Gastrocnemius medialis (tissue), 4 donors: ENCODE measurements at regions not wholly inside any gene's neighbourhood (a gene's known extent, or its start where the extent isn't known, plus 50 kb on each side); places are given as distances from the start of the nearest gene placed in this dataset.

Experiments
- ATAC-seq, 2 donors: fragments of 150-250 bp; one replicate each; pipeline ENCODE4 v1.9.1; 2016
- DNase-seq, 2 donors: peaks; one replicate each; pipeline ENCODE4 v3.0.0-alpha.2; 2019
- H3K27ac ChIP-seq, 4 donors: fragments of 200-600 bp; sonication (generic); 1 replicate in 1 of 4; 2 replicates in 3 of 4; pipeline ENCODE4 v1.5.1; 2016 to 2018; ENCODE audit warnings: mild to moderate bottlenecking in 2 of 4, moderate library complexity in 1 of 4
- H3K27me3 ChIP-seq, 3 donors: fragments of 200-600 bp; sonication (generic) in 2 of 3; 1 replicate in 1 of 3; 2 replicates in 2 of 3; pipeline versions ENCODE4 v1.5.1 to v1.6.0; 2016 to 2019; ENCODE audit warnings: mild to moderate bottlenecking in 1 of 3, moderate library complexity in 1 of 3
- H3K36me3 ChIP-seq, 2 donors: fragments of 200-600 bp; sonication (generic) in 1 of 2; one replicate each; pipeline ENCODE4 v1.5.1; 2017 to 2018
- H3K4me1 ChIP-seq, 2 donors: fragments of 200-600 bp; sonication (generic) in 1 of 2; one replicate each; pipeline ENCODE4 v1.5.1; 2016 to 2017; ENCODE audit warnings: mild to moderate bottlenecking in 2 of 2
- H3K4me3 ChIP-seq, 4 donors: fragments of 200-600 bp; sonication (generic) in 3 of 4; 1 replicate in 1 of 4; 2 replicates in 3 of 4; pipeline ENCODE4 v1.5.1; 2016 to 2019; ENCODE audit warnings: mild to moderate bottlenecking in 2 of 4
- H3K9me3 ChIP-seq, 3 donors: fragments of 200-600 bp; sonication (generic) in 2 of 3; 1 replicate in 1 of 3; 2 replicates in 2 of 3; pipeline ENCODE4 v1.5.1; 2016 to 2019
- CTCF ChIP-seq, 5 experiments: fragments of 450-650 bp in 3 of 5; fragments of 200-600 bp in 2 of 5; sonication (generic) in 2 of 5; IDR thresholded peaks in 4 of 5; conservative IDR thresholded peaks in 1 of 5; 1 replicate in 4 of 5; 2 replicates in 1 of 5; pipeline ENCODE4 v1.5.1; 2016 to 2019; ENCODE audit warnings: antibody characterized with exemption in 5 of 5, mild to moderate bottlenecking in 3 of 5, moderate library complexity in 3 of 5
- POLR2A ChIP-seq, 2 donors: fragments of 450-650 bp; IDR thresholded peaks; one replicate each; pipeline ENCODE4 v1.6.1; 2017; ENCODE audit warnings: antibody characterized with exemption in 2 of 2, mild to moderate bottlenecking in 2 of 2, moderate library complexity in 2 of 2
- in situ Hi-C, 4 donors: fragments of 200-750 bp; cut with MboI; loops; one replicate each; pipeline versions ENCODE4 v1.15.0 to v1.8.0; 2017; ENCODE audit warnings: low sequenced_read_pairs in 4 of 4
- intact Hi-C: fragments of 100-400 bp; cut with DNase I; formaldehyde crosslinking; loops from one replicate; pipeline ENCODE4 v1.15.1; 2023; ENCODE audit warnings: low total_unique reads

GRCh38 chr5:17388717-17389116 is 109.3 kb upstream of the TAF11L2 start:
- DNase-seq (no peak), ATAC-seq (no peak)
- in situ Hi-C loops, result no loop called here
- Histone ChIP-seq H3K36me3 (no peaks in the 10 kb centered on the region), H3K4me3 (no peak overlapping the region), H3K27ac (no peak overlapping the region), H3K27me3 (no peaks in the 10 kb centered on the region), H3K9me3 (no peaks in the 10 kb centered on the region), H3K4me1 (no peaks in the 10 kb centered on the region)
- intact Hi-C loops, result no loop called here
- TF ChIP-seq POLR2A (IDR thresholded peaks at IDR 0.05) (no peak), CTCF (IDR thresholded peaks at IDR 0.05 in 4 of 5, conservative IDR thresholded peaks at IDR 0.05 in 1 of 5) (no peak)

- in situ Hi-C loops, result no loop called here
- Histone ChIP-seq H3K4me1 (no peaks in the 10 kb centered on the region), H3K9me3 (no peaks in the 10 kb centered on the region), H3K27ac (no peak overlapping the region), H3K4me3 (no peak overlapping the region), H3K27me3 (no peaks in the 10 kb centered on the region), H3K36me3 (no peaks in the 10 kb centered on the region)
- DNase-seq, result no peak
- no peak for ATAC-seq
- intact Hi-C loops, result no loop called here
- TF ChIP-seq POLR2A (IDR thresholded peaks at IDR 0.05), result no peak
- TF ChIP-seq CTCF (IDR thresholded peaks at IDR 0.05 in 4 of 5, conservative IDR thresholded peaks at IDR 0.05 in 1 of 5), result no peak
Observed at GRCh38 chr5:17394086-17394485, 103.9 kb upstream of the TAF11L2 start.

- Histone ChIP-seq H3K4me1 (no peaks in the 10 kb centered on the region), H3K27me3 (no peaks in the 10 kb centered on the region), H3K9me3 (no peaks in the 10 kb centered on the region), H3K4me3 (no peak overlapping the region), H3K27ac (no peak overlapping the region), H3K36me3 (no peaks in the 10 kb centered on the region)
- TF ChIP-seq POLR2A (IDR thresholded peaks at IDR 0.05) (no peak), CTCF (IDR thresholded peaks at IDR 0.05 in 4 of 5, conservative IDR thresholded peaks at IDR 0.05 in 1 of 5) (no peak)
- no peak for ATAC-seq
- no peak for DNase-seq
- intact Hi-C loops (no loop called here), in situ Hi-C loops (no loop called here)
Observed at GRCh38 chr5:17395106-17395880, 102.7 kb upstream of the TAF11L2 start.

- Histone ChIP-seq H3K36me3 (no peaks in the 10 kb centered on the region), H3K27ac (no peak overlapping the region), H3K9me3 (no peaks in the 10 kb centered on the region), H3K4me3 (no peak overlapping the region), H3K27me3 (no peaks in the 10 kb centered on the region), H3K4me1 (no peaks in the 10 kb centered on the region)
- no peak for ATAC-seq
- TF ChIP-seq CTCF (IDR thresholded peaks at IDR 0.05 in 4 of 5, conservative IDR thresholded peaks at IDR 0.05 in 1 of 5), result no peak
- TF ChIP-seq POLR2A (IDR thresholded peaks at IDR 0.05), result no peak
- no peak for DNase-seq
- in situ Hi-C loops, result no loop called here
- intact Hi-C loops, result no loop called here
Observed at GRCh38 chr5:17396247-17396646, 101.8 kb upstream of the TAF11L2 start.

GRCh38 chr5:17398431-17398830 is 99.6 kb upstream of the TAF11L2 start:
- intact Hi-C loops (no loop called here), in situ Hi-C loops (no loop called here)
- Histone ChIP-seq H3K27me3 (peaks cover 0 to 4% (median 0%) of the 10 kb centered on the region in 3 donors), H3K36me3 (no peaks in the 10 kb centered on the region), H3K4me3 (no peak overlapping the region), H3K9me3 (no peaks in the 10 kb centered on the region), H3K4me1 (no peaks in the 10 kb centered on the region), H3K27ac (no peak overlapping the region)
- TF ChIP-seq POLR2A (IDR thresholded peaks at IDR 0.05) (no peak), CTCF (IDR thresholded peaks at IDR 0.05 in 4 of 5, conservative IDR thresholded peaks at IDR 0.05 in 1 of 5) (no peak)
- no peak for DNase-seq
- no peak for ATAC-seq
